ENCODE measurements at regions not wholly inside any gene's neighbourhood (a gene's known extent, or its start where the extent isn't known, plus 50 kb on each side); places are given as distances from the start of the nearest gene placed in this dataset.

DNA sequence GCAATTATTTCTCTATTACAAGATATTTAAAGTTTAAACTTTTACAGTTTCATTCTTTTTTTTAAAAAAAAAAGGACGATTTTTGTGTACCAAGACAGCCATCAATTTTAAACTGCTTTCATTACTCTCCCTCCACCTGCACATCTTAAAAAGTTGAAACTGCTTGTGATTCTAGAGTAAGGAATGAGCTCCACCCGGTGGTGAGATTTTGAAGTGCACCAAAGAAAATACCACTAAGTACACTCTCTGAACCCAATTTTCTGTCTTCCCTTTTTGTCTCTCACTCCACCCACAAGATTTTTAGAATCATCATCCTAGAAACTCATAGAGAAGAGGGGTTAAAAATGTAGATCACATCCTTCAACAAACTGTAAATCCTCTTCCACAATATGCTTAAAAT, 91.3 kb upstream of the WDR44 start:
- H2AFZ ChIP-seq (ENCODE audit: low read depth, low read length), result no peak overlapping the region
- no peak for TF ChIP-seq EZH2phosphoT487 (IDR thresholded peaks at IDR 0.05; ENCODE audit: low read depth)
- TF ChIP-seq, protein P1, sequence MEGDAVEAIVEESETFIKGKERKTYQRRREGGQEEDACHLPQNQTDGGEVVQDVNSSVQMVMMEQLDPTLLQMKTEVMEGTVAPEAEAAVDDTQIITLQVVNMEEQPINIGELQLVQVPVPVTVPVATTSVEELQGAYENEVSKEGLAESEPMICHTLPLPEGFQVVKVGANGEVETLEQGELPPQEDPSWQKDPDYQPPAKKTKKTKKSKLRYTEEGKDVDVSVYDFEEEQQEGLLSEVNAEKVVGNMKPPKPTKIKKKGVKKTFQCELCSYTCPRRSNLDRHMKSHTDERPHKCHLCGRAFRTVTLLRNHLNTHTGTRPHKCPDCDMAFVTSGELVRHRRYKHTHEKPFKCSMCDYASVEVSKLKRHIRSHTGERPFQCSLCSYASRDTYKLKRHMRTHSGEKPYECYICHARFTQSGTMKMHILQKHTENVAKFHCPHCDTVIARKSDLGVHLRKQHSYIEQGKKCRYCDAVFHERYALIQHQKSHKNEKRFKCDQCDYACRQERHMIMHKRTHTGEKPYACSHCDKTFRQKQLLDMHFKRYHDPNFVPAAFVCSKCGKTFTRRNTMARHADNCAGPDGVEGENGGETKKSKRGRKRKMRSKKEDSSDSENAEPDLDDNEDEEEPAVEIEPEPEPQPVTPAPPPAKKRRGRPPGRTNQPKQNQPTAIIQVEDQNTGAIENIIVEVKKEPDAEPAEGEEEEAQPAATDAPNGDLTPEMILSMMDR (IDR thresholded peaks at IDR 0.05; ENCODE audit: low read depth, low read length), result peak; percentile 57; the same call in 1 of the 2 replicates

DNA sequence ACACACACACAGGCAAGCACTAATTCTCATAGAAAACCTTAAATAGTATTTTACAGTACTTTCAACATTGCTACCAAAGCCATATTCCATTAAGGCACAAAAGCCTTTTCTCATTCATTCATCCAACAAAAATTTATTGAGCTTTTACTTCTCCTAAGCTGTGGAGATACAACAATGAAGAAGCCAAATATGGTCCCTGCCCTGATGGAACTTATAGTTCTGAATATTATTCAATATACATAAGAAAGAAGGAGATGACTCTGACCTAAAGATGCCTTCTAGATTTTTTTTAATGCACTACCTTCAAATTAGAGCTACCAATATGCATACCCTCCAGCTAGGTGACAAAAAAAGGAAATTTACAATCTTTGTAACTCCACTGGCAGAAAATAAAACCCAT, 90.0 kb upstream of the WDR44 start:
- no peaks in the 10 kb centered on the region for H3K27me3 ChIP-seq (ENCODE audit: low read depth, low read length)
- H3K9ac ChIP-seq (ENCODE audit: low read length), result no peak overlapping the region
- no peak overlapping the region for H3K4me2 ChIP-seq (ENCODE audit: low read length)
- no peaks in the 10 kb centered on the region for H3K9me3 ChIP-seq (ENCODE audit: insufficient read depth, low read length)
- H3K79me2 ChIP-seq (ENCODE audit: low read length), result no peaks in the 10 kb centered on the region
- TF ChIP-seq, protein P1 (IDR thresholded peaks at IDR 0.05; ENCODE audit: low read depth, low read length), result no peak
- TF ChIP-seq EZH2phosphoT487 (IDR thresholded peaks at IDR 0.05; ENCODE audit: low read depth), result no peak
- H2AFZ ChIP-seq (ENCODE audit: low read depth, low read length), result no peak overlapping the region
- no peaks in the 10 kb centered on the region for H3K36me3 ChIP-seq (replicated peaks; ENCODE audit: low read depth, low read length)
- no peaks in the 10 kb centered on the region for H4K20me1 ChIP-seq (ENCODE audit: insufficient read depth, low read length)
- peaks cover 6% of the 10 kb centered on the region for H3K4me1 ChIP-seq (ENCODE audit: low read length)
- H3K27ac ChIP-seq (ENCODE audit: low read length), result no peak overlapping the region
- no peak overlapping the region for H3K4me3 ChIP-seq (ENCODE audit: low read length)

More for the DNA sequence above, 91.3 kb upstream of the WDR44 start:
- Histone ChIP-seq H3K9me3 (ENCODE audit: insufficient read depth, low read length) (no peaks in the 10 kb centered on the region), H3K79me2 (ENCODE audit: low read length) (no peaks in the 10 kb centered on the region), H3K4me2 (ENCODE audit: low read length) (no peak overlapping the region), H3K9ac (ENCODE audit: low read length) (no peak overlapping the region), H3K27ac (ENCODE audit: low read length) (no peak overlapping the region), H3K27me3 (ENCODE audit: low read depth, low read length) (no peaks in the 10 kb centered on the region), H3K4me1 (ENCODE audit: low read length) (peaks cover 6% of the 10 kb centered on the region), H4K20me1 (ENCODE audit: insufficient read depth, low read length) (no peaks in the 10 kb centered on the region), H3K36me3 (replicated peaks; ENCODE audit: low read depth, low read length) (no peaks in the 10 kb centered on the region), H3K4me3 (ENCODE audit: low read length) (no peak overlapping the region)

DNA sequence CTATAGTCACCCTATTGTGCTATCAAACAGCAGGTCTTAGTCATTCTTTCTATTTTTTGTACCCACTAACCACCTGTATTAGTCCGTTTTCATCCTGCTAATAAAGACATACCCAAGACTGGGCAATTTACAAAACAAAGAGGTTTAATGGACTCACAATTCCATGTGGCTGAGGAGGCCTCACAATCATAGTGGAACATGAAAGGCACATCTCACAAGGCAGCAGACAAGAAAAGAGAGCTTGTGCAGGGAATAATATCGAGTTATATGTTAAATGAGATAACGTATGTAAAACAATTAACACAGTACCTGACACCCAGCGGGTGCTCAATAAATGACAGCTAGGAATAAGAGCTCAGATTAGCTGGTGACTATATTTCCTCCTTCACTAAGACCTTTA, 88.1 kb upstream of the WDR44 start:
- Histone ChIP-seq H3K4me3 (ENCODE audit: low read length) (no peak overlapping the region), H4K20me1 (ENCODE audit: insufficient read depth, low read length) (no peaks in the 10 kb centered on the region), H3K4me1 (ENCODE audit: low read length) (peaks cover 6% of the 10 kb centered on the region), H3K4me2 (ENCODE audit: low read length) (no peak overlapping the region), H3K79me2 (ENCODE audit: low read length) (no peaks in the 10 kb centered on the region), H3K27ac (ENCODE audit: low read length) (no peak overlapping the region), H3K27me3 (ENCODE audit: low read depth, low read length) (no peaks in the 10 kb centered on the region), H3K36me3 (replicated peaks; ENCODE audit: low read depth, low read length) (no peaks in the 10 kb centered on the region), H3K9me3 (ENCODE audit: insufficient read depth, low read length) (no peaks in the 10 kb centered on the region), H3K9ac (ENCODE audit: low read length) (no peak overlapping the region), H2AFZ (ENCODE audit: low read depth, low read length) (no peak overlapping the region)
- TF ChIP-seq EZH2phosphoT487 (IDR thresholded peaks at IDR 0.05; ENCODE audit: low read depth), result no peak
- TF ChIP-seq, protein P1 (IDR thresholded peaks at IDR 0.05; ENCODE audit: low read depth, low read length), result no peak

DNA sequence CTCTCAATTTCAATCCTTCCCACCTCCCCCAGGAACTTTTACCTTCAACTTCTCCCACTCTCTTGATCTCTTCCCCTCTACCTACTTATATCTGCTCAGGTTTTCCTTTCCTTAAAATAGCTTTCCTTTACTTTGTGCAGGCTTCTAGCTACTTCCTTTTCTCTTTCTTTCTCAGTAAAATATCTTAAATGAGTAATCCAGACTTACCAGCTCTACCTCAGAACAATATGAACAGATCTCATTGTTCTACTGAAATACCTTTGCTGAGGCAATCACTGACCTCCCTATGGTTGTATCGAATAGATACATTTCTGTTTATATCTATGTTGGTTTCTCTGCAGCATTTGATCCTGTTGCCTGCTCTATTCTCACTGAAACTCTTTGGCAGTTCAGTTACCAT, 86.7 kb upstream of the WDR44 start:
- Histone ChIP-seq H3K9me3 (ENCODE audit: insufficient read depth, low read length) (no peaks in the 10 kb centered on the region), H3K27me3 (ENCODE audit: low read depth, low read length) (no peaks in the 10 kb centered on the region), H3K79me2 (ENCODE audit: low read length) (no peaks in the 10 kb centered on the region), H3K4me2 (ENCODE audit: low read length) (no peak overlapping the region), H3K4me3 (ENCODE audit: low read length) (no peak overlapping the region), H4K20me1 (ENCODE audit: insufficient read depth, low read length) (no peaks in the 10 kb centered on the region), H2AFZ (ENCODE audit: low read depth, low read length) (no peak overlapping the region), H3K27ac (ENCODE audit: low read length) (no peak overlapping the region), H3K36me3 (replicated peaks; ENCODE audit: low read depth, low read length) (no peaks in the 10 kb centered on the region), H3K4me1 (ENCODE audit: low read length) (peaks cover 6% of the 10 kb centered on the region), H3K9ac (ENCODE audit: low read length) (no peak overlapping the region)
- TF ChIP-seq, protein P1 (IDR thresholded peaks at IDR 0.05; ENCODE audit: low read depth, low read length), result no peak
- no peak for TF ChIP-seq EZH2phosphoT487 (IDR thresholded peaks at IDR 0.05; ENCODE audit: low read depth)
